ENCODE measurements at regions not wholly inside any gene's neighbourhood (a gene's known extent, or its start where the extent isn't known, plus 50 kb on each side); places are given as distances from the start of the nearest gene placed in this dataset.

- no peaks in the 10 kb centered on the region for H3K9me3 ChIP-seq
- no peaks in the 10 kb centered on the region for H3K27me3 ChIP-seq
- DNase-seq = no peak
- ATAC-seq = no peak
- WGBS (ENCODE audit: insufficient coverage, low coverage, low lambda C conversion rate, missing lambda C conversion rate) = 53% methylated on average over 2 of the region's 2 CpGs
- no peaks in the 10 kb centered on the region for H3K36me3 ChIP-seq
- no peak overlapping the region for H3K4me3 ChIP-seq
- H3K4me1 ChIP-seq = no peaks in the 10 kb centered on the region
- no peak overlapping the region for H3K27ac ChIP-seq
- no peak for TF ChIP-seq CTCF (IDR thresholded peaks at IDR 0.05)
- no peak for TF ChIP-seq POLR2A (IDR thresholded peaks at IDR 0.05)
- intact Hi-C loops (cut with DNase I) = no loop called here
Measured at GRCh38 chr4:170656506-170656905, 566.8 kb upstream of the AADAT start.

GRCh38 chr4:170652571-170652970, 562.8 kb upstream of the AADAT start:
- ATAC-seq = no peak
- no peaks in the 10 kb centered on the region for H3K36me3 ChIP-seq

GRCh38 chr4:170651786-170652185, 562.0 kb upstream of the AADAT start:
- no peak overlapping the region for H3K4me3 ChIP-seq
- H3K36me3 ChIP-seq = no peaks in the 10 kb centered on the region
- H3K27me3 ChIP-seq = no peaks in the 10 kb centered on the region
- TF ChIP-seq CTCF (IDR thresholded peaks at IDR 0.05) = no peak
- DNase-seq (no peak), ATAC-seq (no peak)
- no peak overlapping the region for H3K27ac ChIP-seq
- 41% methylated on average over 1 of the region's 1 CpG for WGBS (ENCODE audit: insufficient coverage, low coverage, low lambda C conversion rate, missing lambda C conversion rate)
- intact Hi-C loops (cut with DNase I) = no loop called here
- H3K9me3 ChIP-seq = no peaks in the 10 kb centered on the region
- no peaks in the 10 kb centered on the region for H3K4me1 ChIP-seq

More at GRCh38 chr4:170652571-170652970, 562.8 kb upstream of the AADAT start:
- TF ChIP-seq CTCF (IDR thresholded peaks at IDR 0.05) (no peak), POLR2A (IDR thresholded peaks at IDR 0.05) (no peak)
- H3K27me3 ChIP-seq = no peaks in the 10 kb centered on the region
- no peaks in the 10 kb centered on the region for H3K4me1 ChIP-seq
- H3K9me3 ChIP-seq = no peaks in the 10 kb centered on the region
- no peak overlapping the region for H3K4me3 ChIP-seq
- no peak overlapping the region for H3K27ac ChIP-seq
- intact Hi-C loops (cut with DNase I) = no loop called here
- no peak for DNase-seq

DNA sequence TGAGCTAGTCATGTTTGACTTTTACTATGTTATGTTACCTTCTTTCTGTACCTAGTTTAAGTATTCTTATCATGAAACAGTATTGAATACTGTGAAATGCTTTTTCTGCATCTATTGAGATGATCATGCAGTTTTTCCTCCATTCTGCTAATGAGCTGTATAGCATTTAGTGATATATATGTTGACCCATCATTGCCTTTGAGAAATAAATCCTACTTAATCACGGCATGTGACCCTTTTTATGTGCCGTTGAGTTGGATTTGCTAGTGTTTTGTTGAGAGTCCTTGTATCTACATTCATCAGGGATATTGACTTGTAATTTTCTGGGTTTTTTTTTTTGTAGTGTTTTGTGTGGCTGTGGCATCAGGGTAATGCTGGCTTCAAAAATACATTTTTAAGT, 537.7 kb upstream of the AADAT start:
- Histone ChIP-seq H3K27ac (no peak overlapping the region), H3K4me1 (no peaks in the 10 kb centered on the region), H3K4me3 (no peak overlapping the region), H3K9me3 (no peaks in the 10 kb centered on the region), H3K27me3 (no peaks in the 10 kb centered on the region), H3K36me3 (no peaks in the 10 kb centered on the region)
- no peak for DNase-seq
- intact Hi-C loops (cut with DNase I) = no loop called here
- TF ChIP-seq POLR2A (IDR thresholded peaks at IDR 0.05) = no peak
- TF ChIP-seq CTCF (IDR thresholded peaks at IDR 0.05) = no peak
- 43% methylated on average over 2 of the region's 2 CpGs for WGBS (ENCODE audit: insufficient coverage, low coverage, low lambda C conversion rate, missing lambda C conversion rate)
- no peak for ATAC-seq

GRCh38 chr4:170623899-170624298, 534.1 kb upstream of the AADAT start:
- ATAC-seq = no peak
- WGBS (ENCODE audit: insufficient coverage, low coverage, low lambda C conversion rate, missing lambda C conversion rate) = 42% methylated on average over 7 of the region's 7 CpGs

More at GRCh38 chr4:170623899-170624298, 534.1 kb upstream of the AADAT start:
- H3K36me3 ChIP-seq = no peaks in the 10 kb centered on the region
- H3K4me1 ChIP-seq = no peaks in the 10 kb centered on the region
- H3K27me3 ChIP-seq = no peaks in the 10 kb centered on the region
- intact Hi-C loops (cut with DNase I) = no loop called here
- H3K9me3 ChIP-seq = no peaks in the 10 kb centered on the region
- no peak overlapping the region for H3K27ac ChIP-seq
- DNase-seq = no peak
- H3K4me3 ChIP-seq = no peak overlapping the region
- TF ChIP-seq POLR2A (IDR thresholded peaks at IDR 0.05) (no peak), CTCF (IDR thresholded peaks at IDR 0.05) (no peak)

Data from right lobe of liver (tissue), 6 donors.